ENCODE measurements at regions not wholly inside any gene's neighbourhood (a gene's known extent, or its start where the extent isn't known, plus 50 kb on each side); places are given as distances from the start of the nearest gene placed in this dataset.

DNA sequence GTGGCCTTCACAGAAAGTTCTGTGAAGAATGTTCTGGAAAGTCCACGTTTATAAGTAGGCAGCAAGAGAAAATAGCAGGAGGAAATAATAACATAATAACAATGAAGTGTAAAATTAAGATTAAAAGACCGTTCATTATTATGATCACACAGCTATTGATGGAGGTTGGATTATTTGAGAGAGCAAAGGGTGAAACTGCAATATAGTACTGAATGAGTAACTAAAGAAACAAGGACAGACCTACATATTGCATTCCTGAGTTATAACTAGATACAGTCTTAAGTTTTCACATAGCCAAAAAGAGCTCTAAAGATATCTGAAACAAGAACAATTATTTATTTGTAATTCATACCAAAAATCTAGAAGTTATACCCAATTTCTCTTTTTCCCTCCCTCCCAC lies 122.9 kb upstream of the TMEM164 start:
- no peaks in the 10 kb centered on the region for H3K4me1 ChIP-seq (ENCODE audit: control insufficient read depth in 1 of 2, low read depth in 2 of 2)
- no peak for ATAC-seq (ENCODE audit: insufficient number of reproducible peaks, low FRiP score, low read depth)
- no peaks in the 10 kb centered on the region for H3K27me3 ChIP-seq (replicated peaks; ENCODE audit: insufficient read depth)
- TF ChIP-seq, protein P1, sequence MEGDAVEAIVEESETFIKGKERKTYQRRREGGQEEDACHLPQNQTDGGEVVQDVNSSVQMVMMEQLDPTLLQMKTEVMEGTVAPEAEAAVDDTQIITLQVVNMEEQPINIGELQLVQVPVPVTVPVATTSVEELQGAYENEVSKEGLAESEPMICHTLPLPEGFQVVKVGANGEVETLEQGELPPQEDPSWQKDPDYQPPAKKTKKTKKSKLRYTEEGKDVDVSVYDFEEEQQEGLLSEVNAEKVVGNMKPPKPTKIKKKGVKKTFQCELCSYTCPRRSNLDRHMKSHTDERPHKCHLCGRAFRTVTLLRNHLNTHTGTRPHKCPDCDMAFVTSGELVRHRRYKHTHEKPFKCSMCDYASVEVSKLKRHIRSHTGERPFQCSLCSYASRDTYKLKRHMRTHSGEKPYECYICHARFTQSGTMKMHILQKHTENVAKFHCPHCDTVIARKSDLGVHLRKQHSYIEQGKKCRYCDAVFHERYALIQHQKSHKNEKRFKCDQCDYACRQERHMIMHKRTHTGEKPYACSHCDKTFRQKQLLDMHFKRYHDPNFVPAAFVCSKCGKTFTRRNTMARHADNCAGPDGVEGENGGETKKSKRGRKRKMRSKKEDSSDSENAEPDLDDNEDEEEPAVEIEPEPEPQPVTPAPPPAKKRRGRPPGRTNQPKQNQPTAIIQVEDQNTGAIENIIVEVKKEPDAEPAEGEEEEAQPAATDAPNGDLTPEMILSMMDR (IDR thresholded peaks at IDR 0.05), result no peak
- no peak overlapping the region for H3K27ac ChIP-seq
- no peak overlapping the region for H3K4me3 ChIP-seq
- no peak for DNase-seq (ENCODE audit: low spot score)
- no peaks in the 10 kb centered on the region for H3K9me3 ChIP-seq
- H3K36me3 ChIP-seq, result no peaks in the 10 kb centered on the region

DNA sequence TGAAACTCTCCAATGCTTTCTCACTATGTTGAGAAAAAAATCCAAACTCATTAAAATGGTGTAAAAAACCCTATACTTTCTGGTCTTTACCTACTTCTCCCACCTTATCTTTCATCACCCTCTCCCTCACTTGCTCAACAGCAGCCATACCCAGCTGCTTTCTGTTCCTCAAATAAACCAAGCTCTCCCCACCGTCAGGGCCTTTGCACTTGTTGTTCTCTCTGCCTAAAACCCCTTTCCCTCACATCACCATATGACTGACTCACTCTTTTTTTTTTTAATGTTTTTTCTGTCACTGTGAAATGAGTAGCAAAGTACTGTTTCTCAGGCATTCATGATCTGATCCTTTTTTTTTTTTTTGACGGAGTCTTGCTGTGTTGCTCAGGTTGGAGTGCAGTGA lies 122.3 kb upstream of the TMEM164 start:
- Histone ChIP-seq H3K4me3 (no peak overlapping the region), H3K36me3 (no peaks in the 10 kb centered on the region), H3K27ac (no peak overlapping the region), H3K4me1 (ENCODE audit: control insufficient read depth in 1 of 2, low read depth in 2 of 2) (no peaks in the 10 kb centered on the region), H3K27me3 (replicated peaks; ENCODE audit: insufficient read depth) (no peaks in the 10 kb centered on the region), H3K9me3 (no peaks in the 10 kb centered on the region)
- no peak for DNase-seq (ENCODE audit: low spot score)
- no peak for ATAC-seq (ENCODE audit: insufficient number of reproducible peaks, low FRiP score, low read depth)
- TF ChIP-seq, protein P1 (IDR thresholded peaks at IDR 0.05), result no peak

DNA sequence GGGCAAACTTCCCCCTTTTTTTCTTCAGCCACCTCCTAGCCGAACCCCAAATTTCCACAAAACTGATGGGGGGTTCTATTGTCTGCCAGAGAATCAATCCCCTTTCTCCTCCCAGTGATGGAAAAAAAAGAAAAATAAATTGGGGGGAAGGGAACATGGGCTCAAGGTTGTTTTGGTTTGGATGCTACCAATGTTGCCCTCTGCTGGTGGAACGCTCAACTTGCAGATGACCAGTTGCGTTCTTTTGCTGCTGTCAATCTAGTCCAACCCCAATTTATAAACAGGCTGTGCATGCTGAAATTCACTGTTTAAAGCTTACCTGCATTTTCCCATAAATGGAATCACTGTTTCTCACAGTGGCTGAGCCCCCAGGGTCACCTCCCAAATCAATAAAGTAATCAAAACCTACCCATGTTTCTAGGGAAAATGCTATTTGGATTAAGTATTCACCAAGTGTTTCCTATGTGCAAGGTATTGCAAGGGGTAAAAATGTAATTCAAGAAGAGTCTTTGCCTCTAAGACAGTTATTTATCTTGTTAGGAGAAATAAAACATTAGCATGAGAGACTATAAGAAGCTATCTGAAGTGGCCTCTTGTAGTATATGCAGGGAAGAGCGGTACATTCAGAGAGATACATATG lies 116.7 kb upstream of the TMEM164 start:
- DNase-seq (ENCODE audit: low spot score) (no peak), ATAC-seq (ENCODE audit: insufficient number of reproducible peaks, low FRiP score, low read depth) (no peak)
- TF ChIP-seq, protein P1 (IDR thresholded peaks at IDR 0.05), result peak; percentile 42
- H3K9me3 ChIP-seq, result no peaks in the 10 kb centered on the region
- H3K4me1 ChIP-seq (ENCODE audit: control insufficient read depth in 1 of 2, low read depth in 2 of 2), result no peaks in the 10 kb centered on the region
- no peak overlapping the region for H3K27ac ChIP-seq
- no peaks in the 10 kb centered on the region for H3K36me3 ChIP-seq
- H3K27me3 ChIP-seq (replicated peaks; ENCODE audit: insufficient read depth), result no peaks in the 10 kb centered on the region
- no peak overlapping the region for H3K4me3 ChIP-seq

DNA sequence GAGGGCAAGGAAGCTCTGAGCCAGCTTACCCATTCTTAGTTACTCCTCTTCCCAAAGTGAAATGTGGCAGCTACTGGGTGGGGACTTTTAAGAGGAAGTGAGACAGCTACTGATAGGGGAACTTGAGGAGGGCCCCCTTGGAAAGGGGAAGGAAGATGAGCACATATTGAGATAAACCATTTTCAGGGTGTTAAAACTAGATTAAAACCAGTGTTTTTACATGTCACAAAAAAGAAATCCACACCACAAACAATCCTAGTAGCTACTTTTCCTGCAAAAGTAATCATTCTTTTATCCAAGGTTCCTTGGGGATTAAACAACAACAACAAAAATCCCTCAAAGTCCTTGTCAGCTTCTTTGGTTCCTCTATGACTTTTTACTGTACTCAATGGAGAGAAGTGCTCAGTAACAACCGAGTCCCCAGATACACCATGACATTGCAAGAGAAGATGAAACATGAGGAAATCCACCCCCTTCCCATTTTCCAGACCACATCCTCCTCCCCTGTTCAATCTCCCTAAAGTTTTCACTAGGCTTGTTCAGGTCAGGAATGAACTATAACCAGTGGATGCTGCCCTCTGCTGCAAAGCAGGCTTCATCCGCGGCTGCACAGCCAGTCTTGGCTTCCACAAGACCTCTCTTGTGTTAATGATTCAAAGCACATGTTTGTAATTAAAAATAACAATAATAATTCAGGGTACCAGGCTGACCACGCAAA lies 113.5 kb upstream of the TMEM164 start:
- Histone ChIP-seq H3K4me1 (ENCODE audit: control insufficient read depth in 1 of 2, low read depth in 2 of 2) (no peaks in the 10 kb centered on the region), H3K27me3 (replicated peaks; ENCODE audit: insufficient read depth) (no peaks in the 10 kb centered on the region), H3K9me3 (no peaks in the 10 kb centered on the region), H3K4me3 (no peak overlapping the region), H3K36me3 (no peaks in the 10 kb centered on the region), H3K27ac (no peak overlapping the region)
- TF ChIP-seq, protein P1 (IDR thresholded peaks at IDR 0.05), result no peak
- no peak for DNase-seq (ENCODE audit: low spot score)
- ATAC-seq (ENCODE audit: insufficient number of reproducible peaks, low FRiP score, low read depth), result no peak

DNA sequence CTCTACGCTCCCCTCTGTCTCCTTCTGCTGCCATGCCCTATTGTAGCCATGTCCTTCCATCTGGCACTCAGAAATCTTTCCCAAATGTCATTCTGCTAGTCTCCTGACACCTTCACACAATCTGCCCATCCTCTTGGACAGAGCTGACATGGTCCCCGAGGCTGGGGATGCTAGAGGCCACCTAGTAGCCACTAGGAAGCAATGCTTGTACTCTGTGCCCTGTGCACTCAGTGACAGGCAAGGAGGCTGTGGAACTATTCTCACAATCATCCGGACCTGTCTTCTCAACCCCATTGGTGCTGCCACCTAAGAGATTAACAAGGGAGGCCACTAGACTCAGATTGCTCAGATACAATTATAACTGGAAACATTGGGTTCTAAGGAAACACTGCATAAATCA lies 112.6 kb upstream of the TMEM164 start:
- Histone ChIP-seq H3K9me3 (no peaks in the 10 kb centered on the region), H3K4me1 (ENCODE audit: control insufficient read depth in 1 of 2, low read depth in 2 of 2) (no peaks in the 10 kb centered on the region), H3K36me3 (no peaks in the 10 kb centered on the region), H3K4me3 (no peak overlapping the region), H3K27me3 (replicated peaks; ENCODE audit: insufficient read depth) (no peaks in the 10 kb centered on the region), H3K27ac (no peak overlapping the region)
- DNase-seq (ENCODE audit: low spot score) (no peak), ATAC-seq (ENCODE audit: insufficient number of reproducible peaks, low FRiP score, low read depth) (no peak)
- TF ChIP-seq, protein P1 (IDR thresholded peaks at IDR 0.05), result no peak

Measured in thoracic aorta (tissue), 2 donors.